Ovary (tissue), 7 donors: ENCODE measurements at regions not wholly inside any gene's neighbourhood (a gene's known extent, or its start where the extent isn't known, plus 50 kb on each side); places are given as distances from the start of the nearest gene placed in this dataset.

Source experiments
- DNase-seq, 5 donors: peaks; one replicate each; pipeline ENCODE4 v3.0.0-alpha.2; 2019 to 2020
- H3K27ac ChIP-seq, 2 donors: fragments of 200-600 bp; one replicate each; pipeline versions ENCODE4 v1.5.1 to v1.8.0; 2019 to 2022
- H3K27me3 ChIP-seq: fragments of 200-600 bp; one replicate; pipeline ENCODE4 v1.8.0; 2022
- H3K36me3 ChIP-seq: fragments of 200-600 bp; sonication (generic); one replicate; pipeline ENCODE4 v1.5.1; 2019
- H3K4me1 ChIP-seq: one replicate; pipeline ENCODE4 v1.8.1; 2013; ENCODE audit warnings: mild to moderate bottlenecking, moderate library complexity; ENCODE audit not compliant: insufficient read depth
- H3K4me3 ChIP-seq: fragments of 200-600 bp; sonication (generic); one replicate; pipeline ENCODE4 v1.5.1; 2017
- H3K9me3 ChIP-seq, 2 donors: fragments of 200-600 bp in 1 of 2; sonication (generic) in 1 of 2; one replicate each; pipeline versions ENCODE4 v1.5.1 to v1.8.1; 2013 to 2019; ENCODE audit warnings: mild to moderate bottlenecking in 1 of 2, moderate library complexity in 1 of 2
- CTCF ChIP-seq, 3 donors: fragments of 450-650 bp in 2 of 3; fragments of 200-600 bp in 1 of 3; IDR thresholded peaks; one replicate each; pipeline versions ENCODE4 v1.5.1 to v1.8.0; 2016 to 2022; ENCODE audit warnings: antibody characterized with exemption in 3 of 3, mild to moderate bottlenecking in 1 of 3
- EP300 ChIP-seq: sonication (generic); formaldehyde crosslinking; IDR thresholded peaks from one replicate; pipeline ENCODE4 v1.6.1; 2017; ENCODE audit warnings: antibody characterized with exemption
- POLR2A ChIP-seq: fragments of 450-650 bp; IDR thresholded peaks from one replicate; pipeline ENCODE4 v1.6.1; 2017; ENCODE audit warnings: antibody characterized with exemption, mild to moderate bottlenecking, moderate library complexity
- WGBS, 3 donors: extraction: QIAGEN DNeasy Blood & Tissue Kit in 1 of 3; methylation state at CpG; one replicate each; pipeline versions ENCODE4 v1.1.5 to v1.1.7; 2013 to 2017; 5-methylcytosine and 5-hydroxymethylcytosine counted together
- intact Hi-C, 4 donors: fragments of 100-400 bp; cut with DNase I; formaldehyde crosslinking; loops; one replicate each; pipeline versions ENCODE4 v1.11.0 to v1.15.1; 2022 to 2023
- donor health status: DM: no; HTN: no; CAD: no; lungs with moderate emphysema.
- donor health status: DM: no; HTN: no; CAD: no.
- donor health status: Bipolar disorder and iron deficiency.
- donor health status: DM: no; HTN: no; CAD: no.
- donor health status: DM: yes; HTN: yes; CAD: no.

GRCh38 chr3:94596887-94597566, 534.2 kb downstream of the NSUN3 start:
- Histone ChIP-seq H3K4me3 (no peak overlapping the region), H3K27ac (no peak overlapping the region), H3K4me1 (no peaks in the 10 kb centered on the region), H3K27me3 (no peaks in the 10 kb centered on the region), H3K9me3 (no peaks in the 10 kb centered on the region), H3K36me3 (no peaks in the 10 kb centered on the region)
- WGBS, 3 donors = 49 to 54% (median 53%) methylated on average over 4 of the region's 4 CpGs
- no peak for DNase-seq
- intact Hi-C loops = no loop called here
- TF ChIP-seq EP300 = no peak
- no peak for TF ChIP-seq CTCF (IDR thresholded peaks at IDR 0.05)
- no peak for TF ChIP-seq POLR2A

- no peak for TF ChIP-seq CTCF (IDR thresholded peaks at IDR 0.05)
- TF ChIP-seq POLR2A = no peak
- TF ChIP-seq EP300 = no peak
- no peaks in the 10 kb centered on the region for H3K4me1 ChIP-seq
- H3K27ac ChIP-seq = no peak overlapping the region
- intact Hi-C loops = no loop called here
- no peaks in the 10 kb centered on the region for H3K36me3 ChIP-seq
- H3K9me3 ChIP-seq = no peaks in the 10 kb centered on the region
- no peaks in the 10 kb centered on the region for H3K27me3 ChIP-seq
- DNase-seq = no peak
- WGBS, 3 donors = 60 to 90% (median 87%) methylated on average over 2 of the region's 2 CpGs
- no peak overlapping the region for H3K4me3 ChIP-seq
Measured at GRCh38 chr3:94607778-94608177, 544.9 kb downstream of the NSUN3 start.

GRCh38 chr3:94609908-94610307, 547.0 kb downstream of the NSUN3 start:
- Histone ChIP-seq H3K9me3 (no peaks in the 10 kb centered on the region), H3K4me1 (no peaks in the 10 kb centered on the region), H3K36me3 (no peaks in the 10 kb centered on the region), H3K4me3 (no peak overlapping the region), H3K27ac (no peak overlapping the region), H3K27me3 (no peaks in the 10 kb centered on the region)
- TF ChIP-seq EP300 = no peak
- WGBS, 3 donors = 83 to 90% (median 88%) methylated on average over 3 of the region's 3 CpGs
- no peak for DNase-seq
- intact Hi-C loops = no loop called here

- Histone ChIP-seq H3K36me3 (no peaks in the 10 kb centered on the region), H3K4me1 (no peaks in the 10 kb centered on the region), H3K27ac (no peak overlapping the region), H3K4me3 (no peak overlapping the region), H3K9me3 (no peaks in the 10 kb centered on the region), H3K27me3 (no peaks in the 10 kb centered on the region)
- TF ChIP-seq POLR2A = no peak
- TF ChIP-seq EP300 = no peak
- no peak for TF ChIP-seq CTCF (IDR thresholded peaks at IDR 0.05)
- intact Hi-C loops = no loop called here
- no peak for DNase-seq
- WGBS, 3 donors = 88 to 92% (median 89%) methylated on average over 5 of the region's 5 CpGs
Measured at GRCh38 chr3:94611596-94611995, 548.7 kb downstream of the NSUN3 start.

- Histone ChIP-seq H3K27me3 (no peaks in the 10 kb centered on the region), H3K9me3 (no peaks in the 10 kb centered on the region), H3K27ac (no peak overlapping the region), H3K36me3 (no peaks in the 10 kb centered on the region), H3K4me3 (no peak overlapping the region), H3K4me1 (no peaks in the 10 kb centered on the region)
- TF ChIP-seq POLR2A = no peak
- TF ChIP-seq CTCF (IDR thresholded peaks at IDR 0.05) = no peak
- no peak for TF ChIP-seq EP300
- WGBS, 3 donors = 48 to 80% (median 69%) methylated on average over 1 of the region's 1 CpG
- intact Hi-C loops = no loop called here
- DNase-seq = no peak
Measured at GRCh38 chr3:94612631-94613030, 549.8 kb downstream of the NSUN3 start.
